Suprapubic skin (tissue), 4 donors: ENCODE measurements at regions not wholly inside any gene's neighbourhood (a gene's known extent, or its start where the extent isn't known, plus 50 kb on each side); places are given as distances from the start of the nearest gene placed in this dataset.

Source experiments
- CTCF ChIP-seq, 2 donors: fragments of 200-600 bp in 1 of 2; fragments of 450-650 bp in 1 of 2; sonication (generic) in 1 of 2; IDR thresholded peaks; one replicate each; pipeline ENCODE4 v1.5.1; 2016 to 2019; ENCODE audit warnings: antibody characterized with exemption in 2 of 2, mild to moderate bottlenecking in 1 of 2, moderate library complexity in 1 of 2
- EP300 ChIP-seq: sonication (generic); formaldehyde crosslinking; IDR thresholded peaks from one replicate; pipeline ENCODE4 v1.6.1; 2017; ENCODE audit warnings: antibody characterized with exemption
- POLR2A ChIP-seq, 2 donors: fragments of 450-650 bp; IDR thresholded peaks; one replicate each; pipeline ENCODE4 v1.6.1; 2017; ENCODE audit warnings: antibody characterized with exemption in 2 of 2, mild to moderate bottlenecking in 2 of 2, moderate library complexity in 2 of 2
- POLR2AphosphoS5 ChIP-seq, 3 donors: sonication (generic); formaldehyde crosslinking; IDR thresholded peaks; one replicate each; pipeline ENCODE4 v1.6.1; 2017; ENCODE audit warnings: antibody characterized with exemption in 3 of 3

GRCh38 chr4:53688186-53688790, 97.0 kb upstream of the LNX1 start:
- TF ChIP-seq CTCF (IDR thresholded peaks at IDR 0.05): no peak
- TF ChIP-seq POLR2AphosphoS5 (IDR thresholded peaks at IDR 0.05): no peak
- TF ChIP-seq EP300: no peak
- no peak for TF ChIP-seq POLR2A (IDR thresholded peaks at IDR 0.05)
